GM12878 (cell line): ENCODE measurements at regions not wholly inside any gene's neighbourhood (a gene's known extent, or its start where the extent isn't known, plus 50 kb on each side); places are given as distances from the start of the nearest gene placed in this dataset.

Experiments
- ATAC-seq: fragments of 200-7000 bp; cut with Tn5 transposase; 3 replicates; pipeline ENCODE4 v1.9.1; 2020; ENCODE audit warnings: mild to moderate bottlenecking, moderate library complexity
- BruUV-seq: library from RNA; stranded (reverse); fragments of 400-500 nt; replicated peaks from 2 replicates; lab custom pipeline; 2021; lab: Mats Ljungman, UMichigan
- CTCF ChIA-PET: fragments of 300-600 bp; sonication (Branson Sonifier 250); formaldehyde crosslinking; extraction: SDS; loops from one replicate; lab custom pipeline; 2021; ENCODE audit warnings: inconsistent platforms; lab: Yijun Ruan, JAX
- POLR2A ChIA-PET: fragments of 350-600 bp; formaldehyde crosslinking; extraction: SDS; loops from one replicate; lab custom pipeline; 2021; ENCODE audit warnings: inconsistent platforms; lab: Charles Lee
- RAD21 ChIA-PET: fragments of 300-600 bp; sonication (Branson Sonifier 250); formaldehyde crosslinking; loops from one replicate; lab custom pipeline; 2023; ENCODE audit warnings: antibody characterized with exemption; ENCODE audit not compliant: unreplicated experiment; lab: Charles Lee
- SMC1A ChIA-PET: fragments of 300-600 bp; sonication (Branson Sonifier 250); formaldehyde crosslinking; loops from one replicate; lab custom pipeline; 2023; ENCODE audit not compliant: unreplicated experiment, uncharacterized antibody; lab: Charles Lee
- DNase-seq: peaks from one replicate; pipeline ENCODE4 v3.0.0-alpha.2; 2011; ENCODE audit warnings: low read depth, low spot score
- FAIRE-seq: peaks from 3 replicates; lab custom pipeline; 2011; peaks lifted over from hg19 to GRCh38; lab: Jason Lieb, UNC
- H2AFZ ChIP-seq: 2 replicates; pipeline ENCODE4 v1.6.0; 2011; ENCODE audit warnings: low read depth, low read length, control low read depth; ENCODE audit not compliant: control insufficient read depth
- H3K27ac ChIP-seq: 2 replicates; pipeline ENCODE4 v1.5.1; 2011; ENCODE audit warnings: control low read depth; ENCODE audit not compliant: control insufficient read depth, insufficient read depth
- H3K27me3 ChIP-seq, 2 experiments: replicated peaks in 1 of 2; 2 replicates each; pipeline versions ENCODE4 v1.6.0 to v1.6.1; 2011; ENCODE audit warnings: low read length in 1 of 2; ENCODE audit not compliant: control insufficient read depth in 2 of 2, insufficient read depth in 2 of 2
- H3K36me3 ChIP-seq, 2 experiments: 2 replicates each; pipeline ENCODE4 v1.5.1; 2011; ENCODE audit warnings: low read length in 1 of 2; ENCODE audit not compliant: control insufficient read depth in 2 of 2, insufficient read depth in 2 of 2
- H3K4me1 ChIP-seq: 2 replicates; pipeline ENCODE4 v1.6.1; 2011; ENCODE audit warnings: mild to moderate bottlenecking, low read length, moderate library complexity, mixed read lengths; ENCODE audit not compliant: control insufficient read depth, insufficient read depth
- H3K4me2 ChIP-seq: 2 replicates; pipeline ENCODE4 v1.6.0; 2011; ENCODE audit warnings: control low read depth; ENCODE audit not compliant: control insufficient read depth, insufficient read depth
- H3K4me3 ChIP-seq: fragments of 200-600 bp; sonication (generic); 2 replicates; pipeline ENCODE4 v1.5.1; 2016
- H3K79me2 ChIP-seq: 2 replicates; pipeline ENCODE4 v1.6.0; 2011; ENCODE audit warnings: low read length; ENCODE audit not compliant: control insufficient read depth, insufficient read depth
- H3K9ac ChIP-seq: 2 replicates; pipeline ENCODE4 v1.8.0; 2011; ENCODE audit warnings: low read length, control low read depth, mixed read lengths; ENCODE audit not compliant: control insufficient read depth, insufficient read depth
- H3K9me3 ChIP-seq: replicated peaks from 3 replicates; pipeline ENCODE4 v1.5.1; 2011; ENCODE audit warnings: mild to moderate bottlenecking, low read length; ENCODE audit not compliant: control insufficient read depth, insufficient read depth
- H4K20me1 ChIP-seq: 2 replicates; pipeline ENCODE4 v1.6.0; 2011; ENCODE audit not compliant: control insufficient read depth, insufficient read depth
- E2F4 ChIP-seq: IDR thresholded peaks from 2 replicates; pipeline ENCODE4 v1.6.1; 2012; ENCODE audit warnings: low read depth, low read length, improper control_type of control experiment
- EED ChIP-seq: sonication (generic); IDR thresholded peaks from 2 replicates; pipeline ENCODE4 v1.6.1; 2016; ENCODE audit warnings: antibody characterized with exemption, low read depth
- ESRRA ChIP-seq: IDR thresholded peaks from 2 replicates; pipeline ENCODE4 v1.6.1; 2012; ENCODE audit warnings: mild to moderate bottlenecking, low read length, improper control_type of control experiment
- IRF3 ChIP-seq: fragments of 450-650 bp; IDR thresholded peaks from 2 replicates; pipeline ENCODE4 v1.6.1; 2014; ENCODE audit warnings: mild to moderate bottlenecking
- MTA3 ChIP-seq: IDR thresholded peaks from 2 replicates; pipeline ENCODE4 v1.6.1; 2012; ENCODE audit warnings: low read length, inconsistent platforms, borderline replicate concordance
- NR2C1 ChIP-seq: fragments of 450-650 bp; IDR thresholded peaks from 2 replicates; pipeline ENCODE4 v1.6.1; 2017; ENCODE audit warnings: antibody characterized with exemption, mild to moderate bottlenecking, moderate library complexity
- RUNX3 ChIP-seq: IDR thresholded peaks from 2 replicates; pipeline ENCODE4 v1.6.1; 2012; ENCODE audit warnings: low read length, inconsistent platforms
- SP1 ChIP-seq: IDR thresholded peaks from one replicate; pipeline ENCODE4 v1.6.1; 2011; ENCODE audit warnings: low read depth, low read length
- ZBTB40 ChIP-seq: fragments of 450-650 bp; IDR thresholded peaks from 2 replicates; pipeline ENCODE4 v1.6.1; 2016; ENCODE audit warnings: mild to moderate bottlenecking, moderate library complexity, borderline replicate concordance
- ZNF384 ChIP-seq: IDR thresholded peaks from 2 replicates; pipeline ENCODE4 v1.6.1; 2012; ENCODE audit warnings: low read depth, mild to moderate bottlenecking, low read length, improper control_type of control experiment, borderline replicate concordance
- WGBS: methylation state at CpG from one replicate; pipeline ENCODE4 v1.1.6; 2016; ENCODE audit warnings: low lambda C conversion rate; ENCODE audit not compliant: insufficient replicate concordance, insufficient coverage; ENCODE audit errors: missing lambda C conversion rate; 5-methylcytosine and 5-hydroxymethylcytosine counted together
- in situ Hi-C: fragments of 300-500 bp; cut with MboI; formaldehyde crosslinking; loops from 9 replicates; pipeline ENCODE4 v1.14.3; 2018; ENCODE audit warnings: mixed read lengths
- intact Hi-C: fragments of 100-400 bp; cut with micrococcal nuclease; formaldehyde crosslinking; loops from one replicate; pipeline ENCODE4 v1.14.2; 2022; ENCODE audit not compliant: unreplicated experiment

- TF ChIP-seq RUNX3, result no peak
- TF ChIP-seq IRF3, result no peak
- no peak for TF ChIP-seq E2F4
Measured at GRCh38 chr15:69610858-69611257, 158.2 kb downstream of the RPLP1 start (continued).

- no peak for DNase-seq
- intact Hi-C loops, result no loop called here
- no peak overlapping the region for H3K27ac ChIP-seq
- no peak for FAIRE-seq
- BruUV-seq, result no TSS peak
- in situ Hi-C loops, result no loop called here
- SMC1A ChIA-PET, result interaction anchor here (0.6 kb wide), 1 partner anchor 51 kb away, joined by 3 read pairs; no protein-coding TSS in a partner anchor
- no peak overlapping the region for H3K9ac ChIP-seq
- H4K20me1 ChIP-seq, result no peaks in the 10 kb centered on the region
- no peaks in the 10 kb centered on the region for H3K4me1 ChIP-seq
- H3K36me3 ChIP-seq, result no peaks in the 10 kb centered on the region
- H3K27me3 ChIP-seq, result no peaks in the 10 kb centered on the region; a peak in 1 of 4 replicates
- H3K4me2 ChIP-seq, result no peak overlapping the region
- no peak overlapping the region for H3K4me3 ChIP-seq
- CTCF ChIA-PET, result interaction anchor here (0.7 kb wide), 1 partner anchor 77 kb away, joined by 5 read pairs; no protein-coding TSS in a partner anchor
- no peak overlapping the region for H2AFZ ChIP-seq
- POLR2A ChIA-PET, result no interaction called here
- H3K79me2 ChIP-seq, result no peaks in the 10 kb centered on the region
- no peaks in the 10 kb centered on the region for H3K9me3 ChIP-seq
- RAD21 ChIA-PET, result no interaction called here
- 0% methylated on average over 2 of the region's 2 CpGs for whole genome bisulfite sequencing
- ATAC-seq, result no peak
- TF ChIP-seq MTA3, result no peak
- no peak for TF ChIP-seq ZNF384
- no peak for TF ChIP-seq ESRRA
- no peak for TF ChIP-seq NR2C1
- TF ChIP-seq ZBTB40, result no peak
- TF ChIP-seq EED, result no peak
- no peak for TF ChIP-seq SP1
Measured at GRCh38 chr15:69612112-69612511, 159.5 kb downstream of the RPLP1 start.
